ENCODE measurements at regions not wholly inside any gene's neighbourhood (a gene's known extent, or its start where the extent isn't known, plus 50 kb on each side); places are given as distances from the start of the nearest gene placed in this dataset.
"Not testable (repeated sequence)": the region's sequence is repeated elsewhere in the genome, so short reads cannot be mapped to it uniquely, and the experiment has no call there.

DNA sequence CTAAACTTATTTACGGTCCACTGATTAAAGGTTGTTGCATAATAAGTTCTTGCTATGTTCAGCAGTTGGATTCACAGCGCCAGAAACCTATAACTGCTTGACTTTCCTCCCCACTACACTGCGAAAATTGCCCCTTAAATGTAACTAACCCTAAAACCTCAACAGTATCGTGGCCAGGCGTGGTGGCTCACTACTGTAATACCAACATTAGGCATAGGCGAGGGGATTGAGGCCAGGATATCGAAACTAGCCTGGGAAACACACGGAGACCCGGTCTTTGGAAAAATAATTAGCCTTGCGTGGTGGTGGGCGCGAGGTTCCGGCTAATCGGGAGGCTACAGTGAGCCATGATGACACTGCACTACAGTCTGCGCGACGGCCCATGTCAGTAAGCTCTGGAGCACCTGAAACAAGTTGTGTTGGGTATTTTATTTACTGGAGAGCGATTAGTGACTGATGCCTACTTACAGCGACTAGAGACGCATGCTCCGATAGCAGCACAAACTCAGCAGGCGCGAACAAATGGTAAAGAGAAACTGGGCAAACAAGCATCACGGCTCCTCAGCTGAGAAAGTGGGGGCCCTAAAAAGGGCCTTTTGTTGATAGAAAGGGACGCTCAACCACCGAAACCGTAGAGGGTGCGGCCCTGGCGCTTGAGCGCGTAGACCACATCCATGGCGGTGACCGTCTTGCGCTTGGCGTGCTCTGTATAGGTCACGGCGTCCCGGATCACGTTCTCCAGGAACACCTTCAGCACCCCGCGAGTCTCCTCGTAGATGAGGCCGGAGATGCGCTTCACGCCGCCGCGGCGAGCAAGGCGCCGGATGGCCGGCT, 81.4 kb downstream of the OR2B2 start:
- no CpG with 5 or more reads among the region's 52 CpGs for WGBS, 2 donors (ENCODE audit: extremely low coverage in 2 of 2, insufficient read length in 2 of 2, insufficient replicate concordance in 1 of 2)
- not testable (repeated sequence) for H2BK5ac ChIP-seq (ENCODE audit: low read length)

DNA sequence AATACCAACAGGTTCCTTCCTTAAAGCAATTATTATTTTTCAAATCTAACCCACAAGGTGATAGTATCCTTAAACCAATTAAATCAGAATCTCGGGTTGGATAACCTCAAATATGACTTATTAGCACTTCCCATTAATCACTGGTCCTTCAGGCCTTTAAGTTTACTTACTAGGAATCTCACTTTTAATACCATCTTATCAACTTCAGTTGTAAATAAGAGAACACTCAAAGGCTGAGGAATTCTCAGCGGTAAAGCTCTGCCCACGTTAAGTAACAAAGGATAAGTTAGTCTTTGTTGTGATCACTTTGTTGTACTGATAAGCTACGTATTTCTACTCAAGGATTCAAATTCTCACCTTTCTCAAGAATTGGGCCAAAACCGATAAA, 82.0 kb downstream of the OR2B2 start:
- Histone ChIP-seq H3K4me2 (ENCODE audit: insufficient read depth, low read length, poor library complexity, severe bottlenecking) (peak overlapping the region; percentile 70), H2BK15ac (ENCODE audit: low read length) (no peak overlapping the region), H2BK5ac (ENCODE audit: low read length) (no peak overlapping the region), H3K4me3 (ENCODE audit: low read length in 2 of 2) (peak overlapping the region; percentile 66 to 90), H4K91ac (ENCODE audit: low read depth, low read length, poor library complexity) (no peak overlapping the region), H3K9ac (ENCODE audit: low read depth, low read length, poor library complexity) (no peak overlapping the region), H3K27me3 (ENCODE audit: control insufficient read depth in 3 of 3, insufficient read depth in 3 of 3, low read depth in 1 of 3, low read length in 3 of 3) (no peaks in the 10 kb centered on the region), H3K79me1 (ENCODE audit: low read depth, low read length) (no peaks in the 10 kb centered on the region), H3K14ac (ENCODE audit: low read length) (no peak overlapping the region), H3K18ac (ENCODE audit: low read length) (no peak overlapping the region), H2AFZ (ENCODE audit: low read length) (no peak overlapping the region), H3K9me3 (replicated peaks in 1 of 2; ENCODE audit: control insufficient read depth in 2 of 2, insufficient read depth in 1 of 2, low read depth in 1 of 2, low read length in 2 of 2) (peaks cover 2 to 7% of the 10 kb centered on the region in 2 donors), H3K23ac (ENCODE audit: low read depth, low read length, poor library complexity) (no peak overlapping the region), H4K8ac (ENCODE audit: low read depth, low read length) (no peak overlapping the region), H3K27ac (replicated peaks; ENCODE audit: low read length) (peak overlapping the region; percentile 81), H2BK12ac (ENCODE audit: low read length) (no peak overlapping the region), H2AK5ac (ENCODE audit: low read depth, low read length) (no peak overlapping the region), H3K4me1 (ENCODE audit: control insufficient read depth in 2 of 2, insufficient read depth in 1 of 2, low read depth in 1 of 2, low read length in 2 of 2) (no peaks in the 10 kb centered on the region), H2BK120ac (ENCODE audit: low read depth, low read length) (no peak overlapping the region), H3K4ac (ENCODE audit: low read length) (no peak overlapping the region), H3K36me3 (replicated peaks in 1 of 2; ENCODE audit: control insufficient read depth in 2 of 2, insufficient read depth in 2 of 2, low read length in 2 of 2) (peaks cover 0 to 9% of the 10 kb centered on the region in 2 donors)
- no peak for DNase-seq (ENCODE audit: low spot score)
- WGBS, 2 donors (ENCODE audit: extremely low coverage in 2 of 2, insufficient read length in 2 of 2, insufficient replicate concordance in 1 of 2): no CpG with 5 or more reads among the region's 5 CpGs

More for the DNA sequence above, 81.4 kb downstream of the OR2B2 start:
- H4K8ac ChIP-seq (ENCODE audit: low read depth, low read length); H2AK5ac ChIP-seq (ENCODE audit: low read depth, low read length); H3K79me1 ChIP-seq (ENCODE audit: low read depth, low read length); DNase-seq (ENCODE audit: low spot score); H4K91ac ChIP-seq (ENCODE audit: low read depth, low read length, poor library complexity); H3K4ac ChIP-seq (ENCODE audit: low read length); H2BK15ac ChIP-seq (ENCODE audit: low read length); H3K27me3 ChIP-seq (ENCODE audit: control insufficient read depth in 3 of 3, insufficient read depth in 3 of 3, low read depth in 1 of 3, low read length in 3 of 3); H2BK12ac ChIP-seq (ENCODE audit: low read length); H3K9me3 ChIP-seq (replicated peaks in 1 of 2; ENCODE audit: control insufficient read depth in 2 of 2, insufficient read depth in 1 of 2, low read depth in 1 of 2, low read length in 2 of 2); H3K14ac ChIP-seq (ENCODE audit: low read length); H2AFZ ChIP-seq (ENCODE audit: low read length); H2BK120ac ChIP-seq (ENCODE audit: low read depth, low read length); H3K4me1 ChIP-seq (ENCODE audit: control insufficient read depth in 2 of 2, insufficient read depth in 1 of 2, low read depth in 1 of 2, low read length in 2 of 2); H3K36me3 ChIP-seq (replicated peaks in 1 of 2; ENCODE audit: control insufficient read depth in 2 of 2, insufficient read depth in 2 of 2, low read length in 2 of 2): not testable (repeated sequence)
- H3K27ac ChIP-seq (replicated peaks; ENCODE audit: low read length): peak overlapping the region; percentile 81
- H3K9ac ChIP-seq (ENCODE audit: low read depth, low read length, poor library complexity): peak overlapping the region; percentile 91
- peak overlapping the region; percentile 66 to 90 for H3K4me3 ChIP-seq (ENCODE audit: low read length in 2 of 2)
- peak overlapping the region; percentile 73 for H3K18ac ChIP-seq (ENCODE audit: low read length)
- H3K4me2 ChIP-seq (ENCODE audit: insufficient read depth, low read length, poor library complexity, severe bottlenecking): peak overlapping the region; percentile 70
- H3K23ac ChIP-seq (ENCODE audit: low read depth, low read length, poor library complexity): peak overlapping the region; percentile 20

DNA sequence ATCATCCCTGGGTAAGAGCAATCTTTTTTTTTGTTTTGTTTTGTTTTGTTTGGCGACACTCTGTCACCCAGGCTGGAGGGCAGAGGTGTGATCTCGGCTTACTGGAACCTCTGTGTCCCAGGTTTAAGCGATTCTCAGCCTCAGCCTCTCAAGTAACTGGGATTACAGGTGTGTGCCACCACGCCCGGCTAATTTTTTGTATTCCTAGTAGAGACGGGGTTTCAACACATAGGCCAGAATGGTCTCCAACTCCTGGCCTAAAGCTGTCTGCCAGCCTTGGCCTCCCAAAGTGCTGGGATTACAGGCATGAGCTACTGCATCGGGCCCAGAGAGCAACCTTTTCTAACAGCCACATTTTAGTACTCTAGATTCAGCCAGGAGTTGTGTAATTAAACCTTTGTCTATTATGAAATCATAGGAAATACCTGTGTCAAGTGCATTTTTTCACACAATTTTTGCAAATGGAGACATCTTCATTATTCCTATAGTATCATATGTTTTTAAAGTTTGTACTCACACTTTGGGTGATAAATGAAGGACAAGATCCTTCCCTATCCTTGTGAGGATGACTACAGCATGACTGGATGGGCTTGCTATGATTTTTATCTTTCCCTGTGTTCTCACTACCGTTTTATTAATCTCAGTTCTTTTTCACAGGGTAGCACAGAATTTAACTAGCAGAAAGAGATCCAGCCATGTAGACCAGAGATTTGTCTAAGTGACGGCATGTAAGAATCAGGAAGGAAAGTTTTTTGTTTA, 82.6 kb downstream of the OR2B2 start:
- Histone ChIP-seq H3K9me3 (replicated peaks in 1 of 2; ENCODE audit: control insufficient read depth in 2 of 2, insufficient read depth in 1 of 2, low read depth in 1 of 2, low read length in 2 of 2) (peaks cover 2 to 7% of the 10 kb centered on the region in 2 donors), H3K27ac (replicated peaks; ENCODE audit: low read length) (peak overlapping the region; percentile 38), H2AFZ (ENCODE audit: low read length) (no peak overlapping the region), H2BK12ac (ENCODE audit: low read length) (no peak overlapping the region), H3K36me3 (replicated peaks in 1 of 2; ENCODE audit: control insufficient read depth in 2 of 2, insufficient read depth in 2 of 2, low read length in 2 of 2) (peaks cover 0 to 9% of the 10 kb centered on the region in 2 donors), H3K4me2 (ENCODE audit: insufficient read depth, low read length, poor library complexity, severe bottlenecking) (no peak overlapping the region), H2BK15ac (ENCODE audit: low read length) (no peak overlapping the region), H4K8ac (ENCODE audit: low read depth, low read length) (no peak overlapping the region), H2AK5ac (ENCODE audit: low read depth, low read length) (no peak overlapping the region), H3K79me1 (ENCODE audit: low read depth, low read length) (no peaks in the 10 kb centered on the region), H3K27me3 (ENCODE audit: control insufficient read depth in 3 of 3, insufficient read depth in 3 of 3, low read depth in 1 of 3, low read length in 3 of 3) (no peaks in the 10 kb centered on the region), H3K23ac (ENCODE audit: low read depth, low read length, poor library complexity) (no peak overlapping the region), H3K4me1 (ENCODE audit: control insufficient read depth in 2 of 2, insufficient read depth in 1 of 2, low read depth in 1 of 2, low read length in 2 of 2) (no peaks in the 10 kb centered on the region), H2BK120ac (ENCODE audit: low read depth, low read length) (no peak overlapping the region), H4K91ac (ENCODE audit: low read depth, low read length, poor library complexity) (no peak overlapping the region), H3K4ac (ENCODE audit: low read length) (no peak overlapping the region), H2BK5ac (ENCODE audit: low read length) (no peak overlapping the region), H3K9ac (ENCODE audit: low read depth, low read length, poor library complexity) (no peak overlapping the region), H3K4me3 (ENCODE audit: low read length in 2 of 2) (peak overlapping the region in 1 of 2 donors; percentile 66), H3K18ac (ENCODE audit: low read length) (no peak overlapping the region), H3K14ac (ENCODE audit: low read length) (no peak overlapping the region)
- DNase-seq (ENCODE audit: low spot score): no peak
- no CpG with 5 or more reads among the region's 9 CpGs for whole genome bisulfite sequencing, 2 donors (ENCODE audit: extremely low coverage in 2 of 2, insufficient read length in 2 of 2, insufficient replicate concordance in 1 of 2)

DNA sequence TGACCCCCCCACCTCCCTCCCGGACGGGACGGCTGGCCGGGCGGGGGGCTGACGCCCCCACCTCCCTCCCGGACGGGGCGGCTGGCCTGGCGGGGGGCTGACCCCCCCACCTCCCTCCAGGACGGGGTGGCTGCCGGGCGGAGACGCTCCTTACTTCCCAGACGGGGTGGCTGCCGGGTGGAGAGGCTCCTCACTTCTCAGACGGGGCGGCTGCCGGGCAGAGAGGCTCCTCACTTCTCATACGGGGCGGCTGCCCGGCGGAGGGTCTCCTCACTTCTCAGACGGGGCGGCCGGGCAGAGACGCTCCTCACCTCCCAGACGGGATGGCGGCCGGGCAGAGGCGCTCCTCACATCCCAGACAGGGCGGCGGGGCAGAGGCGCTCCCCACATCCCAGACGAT, 84.7 kb downstream of the OR2B2 start:
- H3K79me1 ChIP-seq (ENCODE audit: low read depth, low read length); H3K23ac ChIP-seq (ENCODE audit: low read depth, low read length, poor library complexity); H4K91ac ChIP-seq (ENCODE audit: low read depth, low read length, poor library complexity); H3K9me3 ChIP-seq (replicated peaks in 1 of 2; ENCODE audit: control insufficient read depth in 2 of 2, insufficient read depth in 1 of 2, low read depth in 1 of 2, low read length in 2 of 2); H2AFZ ChIP-seq (ENCODE audit: low read length); H3K9ac ChIP-seq (ENCODE audit: low read depth, low read length, poor library complexity); H3K27me3 ChIP-seq (ENCODE audit: control insufficient read depth in 3 of 3, insufficient read depth in 3 of 3, low read depth in 1 of 3, low read length in 3 of 3); H2BK12ac ChIP-seq (ENCODE audit: low read length); H3K4me3 ChIP-seq (ENCODE audit: low read length in 2 of 2); H2BK15ac ChIP-seq (ENCODE audit: low read length); H3K14ac ChIP-seq (ENCODE audit: low read length); H2AK5ac ChIP-seq (ENCODE audit: low read depth, low read length); H3K4me1 ChIP-seq (ENCODE audit: control insufficient read depth in 2 of 2, insufficient read depth in 1 of 2, low read depth in 1 of 2, low read length in 2 of 2); H3K4ac ChIP-seq (ENCODE audit: low read length); DNase-seq (ENCODE audit: low spot score); H3K18ac ChIP-seq (ENCODE audit: low read length); H4K8ac ChIP-seq (ENCODE audit: low read depth, low read length); H3K4me2 ChIP-seq (ENCODE audit: insufficient read depth, low read length, poor library complexity, severe bottlenecking); H3K36me3 ChIP-seq (replicated peaks in 1 of 2; ENCODE audit: control insufficient read depth in 2 of 2, insufficient read depth in 2 of 2, low read length in 2 of 2); H2BK5ac ChIP-seq (ENCODE audit: low read length); H2BK120ac ChIP-seq (ENCODE audit: low read depth, low read length); H3K27ac ChIP-seq (replicated peaks; ENCODE audit: low read length): not testable (repeated sequence)
- WGBS, 2 donors (ENCODE audit: extremely low coverage in 2 of 2, insufficient read length in 2 of 2, insufficient replicate concordance in 1 of 2): no CpG with 5 or more reads among the region's 35 CpGs
